Ureter (tissue), 1 donor: ENCODE measurements at regions not wholly inside any gene's neighbourhood (a gene's known extent, or its start where the extent isn't known, plus 50 kb on each side); places are given as distances from the start of the nearest gene placed in this dataset.
"Not testable (repeated sequence)": the region's sequence is repeated elsewhere in the genome, so short reads cannot be mapped to it uniquely, and the experiment has no call there.

ENCODE experiments used
- DNase-seq: peaks from one replicate; pipeline ENCODE4 v3.0.0-alpha.2; 2020; ENCODE audit warnings: low spot score
- donor health status: DM: yes; HTN: yes; CAD: no.

GRCh38 chr20:24418731-24419130, 50.7 kb upstream of the SYNDIG1 start:
- no peak for DNase-seq

GRCh38 chr20:24417485-24417884, 51.9 kb upstream of the SYNDIG1 start:
- no peak for DNase-seq

- not testable (repeated sequence) for DNase-seq
Observed at GRCh38 chr20:24415444-24415843, 54.0 kb upstream of the SYNDIG1 start.

GRCh38 chr20:24411834-24412216, 57.6 kb upstream of the SYNDIG1 start:
- no peak for DNase-seq

GRCh38 chr20:24411003-24411833, 58.2 kb upstream of the SYNDIG1 start:
- DNase-seq: no peak

GRCh38 chr20:24407151-24407550, 62.3 kb upstream of the SYNDIG1 start:
- no peak for DNase-seq

- DNase-seq: no peak
Observed at GRCh38 chr20:24406750-24407149, 62.7 kb upstream of the SYNDIG1 start.

- DNase-seq: no peak
Observed at GRCh38 chr20:24406251-24406650, 63.2 kb upstream of the SYNDIG1 start.

- no peak for DNase-seq
Observed at GRCh38 chr20:24405810-24406209, 63.6 kb upstream of the SYNDIG1 start.

GRCh38 chr20:24403406-24403805, 66.0 kb upstream of the SYNDIG1 start:
- no peak for DNase-seq

GRCh38 chr20:24402188-24402587, 67.2 kb upstream of the SYNDIG1 start:
- no peak for DNase-seq

- DNase-seq: no peak
Observed at GRCh38 chr20:24395151-24395550, 74.3 kb upstream of the SYNDIG1 start.

- no peak for DNase-seq
Observed at GRCh38 chr20:24393903-24394302, 75.5 kb upstream of the SYNDIG1 start.

GRCh38 chr20:24392612-24393011, 76.8 kb upstream of the SYNDIG1 start:
- DNase-seq: no peak

- no peak for DNase-seq
Observed at GRCh38 chr20:24389686-24390085, 79.7 kb upstream of the SYNDIG1 start.

GRCh38 chr20:24388828-24389380, 80.5 kb upstream of the SYNDIG1 start:
- DNase-seq: no peak

GRCh38 chr20:24385547-24385946, 83.9 kb upstream of the SYNDIG1 start:
- DNase-seq: no peak

GRCh38 chr20:24384865-24385264, 84.6 kb upstream of the SYNDIG1 start:
- DNase-seq: no peak

- DNase-seq: no peak
Observed at GRCh38 chr20:24382743-24383142, 86.7 kb upstream of the SYNDIG1 start.

- peak; percentile 48 for DNase-seq
Observed at GRCh38 chr20:24382331-24382730, 87.1 kb upstream of the SYNDIG1 start.

GRCh38 chr20:24381886-24382285, 87.5 kb upstream of the SYNDIG1 start:
- DNase-seq: no peak

GRCh38 chr20:24379484-24379927, 89.9 kb upstream of the SYNDIG1 start:
- no peak for DNase-seq

- DNase-seq: no peak
Observed at GRCh38 chr20:24378661-24379483, 90.6 kb upstream of the SYNDIG1 start.
